H9 (cell line): ENCODE measurements at regions not wholly inside any gene's neighbourhood (a gene's known extent, or its start where the extent isn't known, plus 50 kb on each side); places are given as distances from the start of the nearest gene placed in this dataset.

Source experiments
- DNase-seq: peaks from one replicate; pipeline ENCODE4 v3.0.0-alpha.2; 2017
- H2AFZ ChIP-seq: one replicate; pipeline ENCODE4 v1.6.1; 2013; ENCODE audit warnings: mild to moderate bottlenecking, low read length, control low read depth, moderate library complexity
- H2AK5ac ChIP-seq: 2 replicates; pipeline ENCODE4 v1.6.1; 2013; ENCODE audit warnings: low read length, control low read depth, mixed read lengths; ENCODE audit not compliant: insufficient read length
- H2BK120ac ChIP-seq: one replicate; pipeline ENCODE4 v1.6.1; 2013; ENCODE audit warnings: low read depth, mild to moderate bottlenecking, low read length, control low read depth, inconsistent platforms; ENCODE audit not compliant: poor library complexity, severe bottlenecking
- H2BK12ac ChIP-seq: 2 replicates; pipeline ENCODE4 v1.6.1; 2013; ENCODE audit warnings: low read length, control low read depth, mixed read lengths, low read depth; ENCODE audit not compliant: insufficient read length
- H2BK15ac ChIP-seq: 2 replicates; pipeline ENCODE4 v1.6.1; 2013; ENCODE audit warnings: low read depth, low read length, control low read depth
- H2BK20ac ChIP-seq: one replicate; pipeline ENCODE4 v1.6.1; 2013; ENCODE audit warnings: low read depth, mild to moderate bottlenecking, low read length, control low read depth, inconsistent platforms; ENCODE audit not compliant: poor library complexity, severe bottlenecking
- H2BK5ac ChIP-seq: 2 replicates; pipeline ENCODE4 v1.6.1; 2013; ENCODE audit warnings: low read length, control low read depth, mixed read lengths; ENCODE audit not compliant: insufficient read length
- H3K14ac ChIP-seq: 2 replicates; pipeline ENCODE4 v1.6.1; 2013; ENCODE audit warnings: low read length, control low read depth; ENCODE audit not compliant: insufficient read depth
- H3K18ac ChIP-seq: 2 replicates; pipeline ENCODE4 v1.6.1; 2013; ENCODE audit warnings: low read depth, mild to moderate bottlenecking, mixed read lengths, low read length, control low read depth; ENCODE audit not compliant: insufficient read length
- H3K23ac ChIP-seq: 2 replicates; pipeline ENCODE4 v1.6.1; 2013; ENCODE audit warnings: low read length, control low read depth, mixed read lengths, low read depth; ENCODE audit not compliant: insufficient read length
- H3K23me2 ChIP-seq: 2 replicates; pipeline ENCODE4 v1.6.1; 2013; ENCODE audit warnings: low read depth, mild to moderate bottlenecking, mixed read lengths, low read length, control low read depth; ENCODE audit not compliant: insufficient read length, poor library complexity, severe bottlenecking
- H3K27ac ChIP-seq: 2 replicates; pipeline ENCODE4 v1.5.1; 2013; ENCODE audit warnings: low read length, control low read depth, mixed read lengths, low read depth; ENCODE audit not compliant: insufficient read length
- H3K27me3 ChIP-seq: 2 replicates; pipeline ENCODE4 v1.6.1; 2013; ENCODE audit warnings: low read length, control low read depth, inconsistent platforms; ENCODE audit not compliant: insufficient read depth
- H3K4ac ChIP-seq: 2 replicates; pipeline ENCODE4 v1.6.1; 2013; ENCODE audit warnings: low read depth, mild to moderate bottlenecking, control low read depth, inconsistent platforms, low read length, moderate library complexity
- H3K4me1 ChIP-seq: 2 replicates; pipeline ENCODE4 v1.6.1; 2013; ENCODE audit warnings: low read length, control low read depth, inconsistent platforms; ENCODE audit not compliant: insufficient read depth
- H3K4me2 ChIP-seq: 2 replicates; pipeline ENCODE4 v1.6.1; 2013; ENCODE audit warnings: low read length, control low read depth, mixed read lengths; ENCODE audit not compliant: insufficient read length, insufficient read depth
- H3K56ac ChIP-seq: 2 replicates; pipeline ENCODE4 v1.6.1; 2013; ENCODE audit warnings: low read depth, mild to moderate bottlenecking, mixed read lengths, low read length, control low read depth; ENCODE audit not compliant: insufficient read length
- H3K79me1 ChIP-seq: 2 replicates; pipeline ENCODE4 v1.6.1; 2013; ENCODE audit warnings: low read depth, mild to moderate bottlenecking, moderate library complexity, low read length, control low read depth, inconsistent platforms; ENCODE audit not compliant: insufficient read depth, poor library complexity, severe bottlenecking
- H3K79me2 ChIP-seq: 2 replicates; pipeline ENCODE4 v1.6.1; 2013; ENCODE audit warnings: low read length, control low read depth, inconsistent platforms; ENCODE audit not compliant: insufficient read depth
- H3K9ac ChIP-seq: 2 replicates; pipeline ENCODE4 v1.6.1; 2013; ENCODE audit warnings: low read length, control low read depth, mixed read lengths; ENCODE audit not compliant: insufficient read length; ENCODE audit errors: extremely low read depth
- H3K9me3 ChIP-seq: one replicate; pipeline ENCODE4 v1.6.1; 2013; ENCODE audit warnings: low read depth, low read length, inconsistent platforms; ENCODE audit not compliant: control insufficient read depth
- H3T11ph ChIP-seq: one replicate; pipeline ENCODE4 v1.6.1; 2013; ENCODE audit warnings: mild to moderate bottlenecking, low read length, control low read depth, inconsistent platforms
- H4K20me1 ChIP-seq: one replicate; pipeline ENCODE4 v1.6.1; 2013; ENCODE audit not compliant: control insufficient read depth, insufficient read length, insufficient read depth
- H4K5ac ChIP-seq: 2 replicates; pipeline ENCODE4 v1.6.1; 2013; ENCODE audit warnings: low read depth, mild to moderate bottlenecking, mixed read lengths, low read length, control low read depth; ENCODE audit not compliant: insufficient read length
- H4K8ac ChIP-seq: replicated peaks from 2 replicates; pipeline ENCODE4 v1.6.1; 2013; ENCODE audit warnings: low read length, control low read depth, mixed read lengths, low read depth; ENCODE audit not compliant: insufficient read length
- H4K91ac ChIP-seq: 2 replicates; pipeline ENCODE4 v1.6.1; 2013; ENCODE audit warnings: low read depth, mild to moderate bottlenecking, moderate library complexity, mixed read lengths, low read length, control low read depth; ENCODE audit not compliant: insufficient read length
- H3K27ac Mint-ChIP-seq, 3 experiments: 2 replicates in 2 of 3; 3 replicates in 1 of 3; pipeline ENCODE4 v1.8.0; 2020 to 2021; ENCODE audit warnings: mixed read lengths in 3 of 3, mild to moderate bottlenecking in 1 of 3, moderate library complexity in 1 of 3
- H3K27me3 Mint-ChIP-seq: 2 replicates; pipeline ENCODE4 v1.8.0; 2021; ENCODE audit warnings: low read depth, mild to moderate bottlenecking, moderate library complexity, mixed read lengths
- H3K36me3 Mint-ChIP-seq, 3 experiments: 2 replicates in 2 of 3; 3 replicates in 1 of 3; pipeline ENCODE4 v1.8.0; 2020 to 2021; ENCODE audit warnings: low read depth in 3 of 3, mixed read lengths in 3 of 3; ENCODE audit not compliant: insufficient read depth in 1 of 3
- H3K4me1 Mint-ChIP-seq, 2 experiments: 2 replicates each; pipeline ENCODE4 v1.8.0; 2020; ENCODE audit warnings: mixed read lengths in 2 of 2
- H3K4me3 Mint-ChIP-seq, 2 experiments: 2 replicates in 1 of 2; 3 replicates in 1 of 2; pipeline ENCODE4 v1.8.0; 2020 to 2021; ENCODE audit warnings: mild to moderate bottlenecking in 2 of 2, mixed read lengths in 2 of 2, moderate library complexity in 1 of 2
- H3K9me3 Mint-ChIP-seq, 2 experiments: 2 replicates in 1 of 2; 3 replicates in 1 of 2; pipeline ENCODE4 v1.8.0; 2020; ENCODE audit warnings: mild to moderate bottlenecking in 2 of 2, mixed read lengths in 2 of 2, moderate library complexity in 1 of 2
- CTCF ChIP-seq: fragments of 200-600 bp; sonication (generic); conservative IDR thresholded peaks from 3 replicates; pipeline ENCODE4 v1.8.0; 2021; ENCODE audit warnings: antibody characterized with exemption, mild to moderate bottlenecking
- WGBS: extraction: QIAGEN DNeasy Blood & Tissue Kit; methylation state at CpG from one replicate; pipeline ENCODE4 v1.1.7; 2013; ENCODE audit warnings: missing lambda C conversion rate, low lambda C conversion rate, mixed read lengths; ENCODE audit not compliant: insufficient read length; ENCODE audit errors: extremely low coverage; 5-methylcytosine and 5-hydroxymethylcytosine counted together

GRCh38 chr4:36771411-36772153, 473.0 kb upstream of the NWD2 start:
- Mint-ChIP-seq H3K27me3 (no peaks in the 10 kb centered on the region), H3K9me3 (no peaks in the 10 kb centered on the region), H3K36me3 (no peaks in the 10 kb centered on the region), H3K4me3 (no peak overlapping the region), H3K27ac (no peak overlapping the region), H3K4me1 (no peaks in the 10 kb centered on the region; a peak in 1 of 4 replicates)
- Histone ChIP-seq H3K14ac (no peak overlapping the region), H3K4ac (no peak overlapping the region), H3K4me1 (no peaks in the 10 kb centered on the region), H4K8ac (no peak overlapping the region), H3K27ac (no peak overlapping the region), H4K5ac (no peak overlapping the region), H2BK15ac (no peak overlapping the region), H4K91ac (no peak overlapping the region), H3K23me2 (no peaks in the 10 kb centered on the region), H3K56ac (no peak overlapping the region), H2AK5ac (no peak overlapping the region), H2BK20ac (no peak overlapping the region), H3K27me3 (no peaks in the 10 kb centered on the region), H3K9ac (no peak overlapping the region), H2BK5ac (no peak overlapping the region), H2BK120ac (no peak overlapping the region), H3K9me3 (no peaks in the 10 kb centered on the region), H4K20me1 (no peaks in the 10 kb centered on the region), H3K23ac (no peak overlapping the region), H3K79me1 (no peaks in the 10 kb centered on the region), H2AFZ (no peak overlapping the region), H3K18ac (no peak overlapping the region), H2BK12ac (no peak overlapping the region), H3K4me2 (no peak overlapping the region), H3T11ph (no peak overlapping the region), H3K79me2 (no peaks in the 10 kb centered on the region)
- DNase-seq: no peak
- TF ChIP-seq CTCF: no peak
- no CpG with 5 or more reads among the region's 2 CpGs for WGBS
